ENCODE measurements at regions not wholly inside any gene's neighbourhood (a gene's known extent, or its start where the extent isn't known, plus 50 kb on each side); places are given as distances from the start of the nearest gene placed in this dataset.

- no peak overlapping the region for H3K4me3 ChIP-seq (ENCODE audit: low read depth, low read length)
- DNase-seq (ENCODE audit: low read depth), result no peak
- TF ChIP-seq CTCF (conservative IDR thresholded peaks at IDR 0.05; ENCODE audit: low read depth, low read length), result no peak
Observed at GRCh38 chr5:100249211-100249883, 285.8 kb upstream of the FAM174A start.

GRCh38 chr5:100232736-100233135 is 302.4 kb upstream of the FAM174A start:
- no peak for TF ChIP-seq CTCF (conservative IDR thresholded peaks at IDR 0.05; ENCODE audit: low read depth, low read length)
- no peak for DNase-seq (ENCODE audit: low read depth)
- H3K4me3 ChIP-seq (ENCODE audit: low read depth, low read length), result no peak overlapping the region

GRCh38 chr5:100188778-100189177 is 346.4 kb upstream of the FAM174A start:
- no peak for TF ChIP-seq CTCF (conservative IDR thresholded peaks at IDR 0.05; ENCODE audit: low read depth, low read length)
- no peak for DNase-seq (ENCODE audit: low read depth)
- H3K4me3 ChIP-seq (ENCODE audit: low read depth, low read length), result no peak overlapping the region

- H3K4me3 ChIP-seq (ENCODE audit: low read depth, low read length), result no peak overlapping the region
- no peak for DNase-seq (ENCODE audit: low read depth)
- no peak for TF ChIP-seq CTCF (conservative IDR thresholded peaks at IDR 0.05; ENCODE audit: low read depth, low read length)
Observed at GRCh38 chr5:100188339-100188738, 346.8 kb upstream of the FAM174A start.

GRCh38 chr5:100186181-100186580 is 349.0 kb upstream of the FAM174A start:
- no peak for TF ChIP-seq CTCF (conservative IDR thresholded peaks at IDR 0.05; ENCODE audit: low read depth, low read length)
- no peak for DNase-seq (ENCODE audit: low read depth)

GRCh38 chr5:100182402-100182801 is 352.8 kb upstream of the FAM174A start:
- TF ChIP-seq CTCF (conservative IDR thresholded peaks at IDR 0.05; ENCODE audit: low read depth, low read length), result no peak
- no peak overlapping the region for H3K4me3 ChIP-seq (ENCODE audit: low read depth, low read length)
- no peak for DNase-seq (ENCODE audit: low read depth)

More at GRCh38 chr5:100186181-100186580, 349.0 kb upstream of the FAM174A start:
- no peak overlapping the region for H3K4me3 ChIP-seq (ENCODE audit: low read depth, low read length)

GRCh38 chr5:100175346-100175745 is 359.8 kb upstream of the FAM174A start:
- no peak overlapping the region for H3K4me3 ChIP-seq (ENCODE audit: low read depth, low read length)
- TF ChIP-seq CTCF (conservative IDR thresholded peaks at IDR 0.05; ENCODE audit: low read depth, low read length), result no peak
- no peak for DNase-seq (ENCODE audit: low read depth)
